PC-9 (cell line): ENCODE measurements at regions not wholly inside any gene's neighbourhood (a gene's known extent, or its start where the extent isn't known, plus 50 kb on each side); places are given as distances from the start of the nearest gene placed in this dataset.

ENCODE experiments used
- CTCF ChIP-seq: fragments of 200-600 bp; sonication (generic); conservative IDR thresholded peaks from 2 replicates; pipeline ENCODE4 v1.6.1; 2017; ENCODE audit warnings: mixed run types, antibody characterized with exemption, mild to moderate bottlenecking, moderate library complexity
- EZH2 ChIP-seq: fragments of 200-600 bp; sonication (generic); IDR thresholded peaks from 2 replicates; pipeline ENCODE4 v1.8.0; 2017; ENCODE audit warnings: antibody characterized with exemption, low read depth

GRCh38 chr14:103273145-103273744 lies 60.8 kb upstream of the EIF5 start:
- TF ChIP-seq CTCF: no peak
- TF ChIP-seq EZH2: no peak
